Loucy (cell line): ENCODE measurements at regions not wholly inside any gene's neighbourhood (a gene's known extent, or its start where the extent isn't known, plus 50 kb on each side); places are given as distances from the start of the nearest gene placed in this dataset.
"Not testable (repeated sequence)": the region's sequence is repeated elsewhere in the genome, so short reads cannot be mapped to it uniquely, and the experiment has no call there.

ENCODE experiments used
- EZH2phosphoT487 ChIP-seq: fragments of 200-600 bp; IDR thresholded peaks from 2 replicates; pipeline ENCODE4 v1.6.1; 2018; ENCODE audit warnings: antibody characterized with exemption, mild to moderate bottlenecking, moderate library complexity, borderline replicate concordance
- TF ChIP-seq, protein P1 (sequence below): fragments of 200-600 bp; sonication (generic); conservative IDR thresholded peaks from 2 replicates; pipeline ENCODE4 v1.5.1; 2014; ENCODE audit warnings: mild to moderate bottlenecking, antibody characterized with exemption, low read length

GRCh38 chr7:29701540-29701939 is 104.8 kb upstream of the WIPF3 start:
- TF ChIP-seq, protein P1, sequence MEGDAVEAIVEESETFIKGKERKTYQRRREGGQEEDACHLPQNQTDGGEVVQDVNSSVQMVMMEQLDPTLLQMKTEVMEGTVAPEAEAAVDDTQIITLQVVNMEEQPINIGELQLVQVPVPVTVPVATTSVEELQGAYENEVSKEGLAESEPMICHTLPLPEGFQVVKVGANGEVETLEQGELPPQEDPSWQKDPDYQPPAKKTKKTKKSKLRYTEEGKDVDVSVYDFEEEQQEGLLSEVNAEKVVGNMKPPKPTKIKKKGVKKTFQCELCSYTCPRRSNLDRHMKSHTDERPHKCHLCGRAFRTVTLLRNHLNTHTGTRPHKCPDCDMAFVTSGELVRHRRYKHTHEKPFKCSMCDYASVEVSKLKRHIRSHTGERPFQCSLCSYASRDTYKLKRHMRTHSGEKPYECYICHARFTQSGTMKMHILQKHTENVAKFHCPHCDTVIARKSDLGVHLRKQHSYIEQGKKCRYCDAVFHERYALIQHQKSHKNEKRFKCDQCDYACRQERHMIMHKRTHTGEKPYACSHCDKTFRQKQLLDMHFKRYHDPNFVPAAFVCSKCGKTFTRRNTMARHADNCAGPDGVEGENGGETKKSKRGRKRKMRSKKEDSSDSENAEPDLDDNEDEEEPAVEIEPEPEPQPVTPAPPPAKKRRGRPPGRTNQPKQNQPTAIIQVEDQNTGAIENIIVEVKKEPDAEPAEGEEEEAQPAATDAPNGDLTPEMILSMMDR, result not testable (repeated sequence)
- TF ChIP-seq EZH2phosphoT487, result not testable (repeated sequence)
